Peyer's patch (tissue), 4 donors: ENCODE measurements at regions not wholly inside any gene's neighbourhood (a gene's known extent, or its start where the extent isn't known, plus 50 kb on each side); places are given as distances from the start of the nearest gene placed in this dataset.

ENCODE experiments used
- DNase-seq, 3 donors: peaks; one replicate each; pipeline ENCODE4 v3.0.0-alpha.2; 2017 to 2019
- H3K27ac ChIP-seq, 4 donors: fragments of 200-600 bp; sonication (generic); one replicate each; pipeline ENCODE4 v1.5.1; 2016 to 2019
- H3K27me3 ChIP-seq, 2 donors: fragments of 200-600 bp; sonication (generic); one replicate each; pipeline ENCODE4 v1.5.1; 2019
- H3K36me3 ChIP-seq, 3 donors: fragments of 200-600 bp; sonication (generic); one replicate each; pipeline ENCODE4 v1.5.1; 2016 to 2019
- H3K4me1 ChIP-seq, 4 donors: fragments of 200-600 bp; sonication (generic); one replicate each; pipeline ENCODE4 v1.5.1; 2016 to 2019
- H3K4me3 ChIP-seq, 4 donors: fragments of 200-600 bp; sonication (generic); 1 replicate in 3 of 4; 2 replicates in 1 of 4; pipeline ENCODE4 v1.5.1; 2016 to 2019; ENCODE audit warnings: mild to moderate bottlenecking in 1 of 4
- H3K9me3 ChIP-seq, 4 donors: fragments of 200-600 bp; sonication (generic); one replicate each; pipeline ENCODE4 v1.5.1; 2016 to 2019; ENCODE audit warnings: mild to moderate bottlenecking in 1 of 4
- CTCF ChIP-seq, 6 experiments: fragments of 450-650 bp in 4 of 6; fragments of 200-600 bp in 2 of 6; sonication (generic) in 1 of 6; IDR thresholded peaks; one replicate each; pipeline ENCODE4 v1.5.1; 2017 to 2019; ENCODE audit warnings: antibody characterized with exemption in 6 of 6, mild to moderate bottlenecking in 3 of 6, moderate library complexity in 1 of 6
- POLR2A ChIP-seq, 2 donors: fragments of 450-650 bp; IDR thresholded peaks; one replicate each; pipeline ENCODE4 v1.5.1; 2017; ENCODE audit warnings: antibody characterized with exemption in 2 of 2, mild to moderate bottlenecking in 2 of 2, moderate library complexity in 2 of 2

- Histone ChIP-seq H3K4me3 (no peak overlapping the region), H3K4me1 (no peaks in the 10 kb centered on the region), H3K27ac (no peak overlapping the region), H3K27me3 (no peaks in the 10 kb centered on the region), H3K9me3 (no peaks in the 10 kb centered on the region), H3K36me3 (no peaks in the 10 kb centered on the region)
- DNase-seq: no peak
- TF ChIP-seq POLR2A (IDR thresholded peaks at IDR 0.05) (no peak), CTCF (IDR thresholded peaks at IDR 0.05) (no peak)
Measured at GRCh38 chr6:9143140-9143539, 707.8 kb upstream of the SLC35B3 start.

- Histone ChIP-seq H3K27ac (no peak overlapping the region), H3K27me3 (no peaks in the 10 kb centered on the region), H3K36me3 (no peaks in the 10 kb centered on the region), H3K4me1 (no peaks in the 10 kb centered on the region), H3K9me3 (no peaks in the 10 kb centered on the region), H3K4me3 (no peak overlapping the region)
- no peak for DNase-seq
- TF ChIP-seq CTCF (IDR thresholded peaks at IDR 0.05) (no peak), POLR2A (IDR thresholded peaks at IDR 0.05) (no peak)
Measured at GRCh38 chr6:9140951-9141460, 705.7 kb upstream of the SLC35B3 start.

GRCh38 chr6:9140172-9140571, 704.8 kb upstream of the SLC35B3 start:
- Histone ChIP-seq H3K4me1 (no peaks in the 10 kb centered on the region), H3K36me3 (no peaks in the 10 kb centered on the region), H3K27me3 (no peaks in the 10 kb centered on the region), H3K4me3 (no peak overlapping the region), H3K9me3 (no peaks in the 10 kb centered on the region), H3K27ac (no peak overlapping the region)
- peak in 1 of 3 donors; percentile 46 for DNase-seq
- no peak for TF ChIP-seq CTCF (IDR thresholded peaks at IDR 0.05)
- no peak for TF ChIP-seq POLR2A (IDR thresholded peaks at IDR 0.05)

- Histone ChIP-seq H3K9me3 (no peaks in the 10 kb centered on the region), H3K4me1 (no peaks in the 10 kb centered on the region), H3K36me3 (no peaks in the 10 kb centered on the region), H3K27me3 (no peaks in the 10 kb centered on the region), H3K4me3 (no peak overlapping the region), H3K27ac (no peak overlapping the region)
- TF ChIP-seq POLR2A (IDR thresholded peaks at IDR 0.05) (no peak), CTCF (IDR thresholded peaks at IDR 0.05) (no peak)
- DNase-seq: no peak
Measured at GRCh38 chr6:9139746-9140145, 704.4 kb upstream of the SLC35B3 start.

- Histone ChIP-seq H3K4me3 (no peak overlapping the region), H3K36me3 (no peaks in the 10 kb centered on the region), H3K9me3 (no peaks in the 10 kb centered on the region), H3K4me1 (no peaks in the 10 kb centered on the region), H3K27me3 (no peaks in the 10 kb centered on the region), H3K27ac (no peak overlapping the region)
- TF ChIP-seq CTCF (IDR thresholded peaks at IDR 0.05) (no peak), POLR2A (IDR thresholded peaks at IDR 0.05) (no peak)
- DNase-seq: no peak
Measured at GRCh38 chr6:9138936-9139335, 703.6 kb upstream of the SLC35B3 start.
